HepG2 (cell line): ENCODE measurements at regions not wholly inside any gene's neighbourhood (a gene's known extent, or its start where the extent isn't known, plus 50 kb on each side); places are given as distances from the start of the nearest gene placed in this dataset.

Source experiments
- ATAC-seq: fragments of 200-7000 bp; cut with Tn5 transposase; 3 replicates; pipeline ENCODE4 v1.9.1; 2020; ENCODE audit warnings: mild to moderate bottlenecking, moderate library complexity
- BruUV-seq: library from RNA; stranded (reverse); fragments of 400-500 nt; replicated peaks from 2 replicates; lab custom pipeline; 2021; lab: Mats Ljungman, UMichigan
- CTCF ChIA-PET: fragments of 300-600 bp; formaldehyde crosslinking; extraction: SDS; loops from one replicate; lab custom pipeline; 2021; ENCODE audit warnings: low total read pairs, inconsistent platforms, low intra/inter-chr PET ratio; lab: Yijun Ruan, JAX
- POLR2A ChIA-PET: fragments of 350-600 bp; sonication (Branson Sonifier 250); formaldehyde crosslinking; loops from one replicate; lab custom pipeline; 2020; ENCODE audit warnings: antibody characterized with exemption, inconsistent platforms; lab: Yijun Ruan, JAX
- DNase-seq: peaks from one replicate; pipeline ENCODE4 v3.0.0-alpha.2; 2015; ENCODE audit warnings: low spot score
- FAIRE-seq: peaks from 3 replicates; lab custom pipeline; 2011; peaks lifted over from hg19 to GRCh38; lab: Jason Lieb, UNC
- H2AFZ ChIP-seq: one replicate; pipeline ENCODE4 v1.6.1; 2011; ENCODE audit warnings: low read length, inconsistent platforms
- H3K27ac ChIP-seq: fragments of 300-600 bp; 3 replicates; pipeline ENCODE4 v1.8.0; 2011; ENCODE audit warnings: mixed run types, mild to moderate bottlenecking, mixed read lengths, low read length, inconsistent platforms; ENCODE audit not compliant: insufficient read depth; ENCODE audit errors: extremely low read length
- H3K27me3 ChIP-seq, 2 experiments: fragments of 200-600 bp in 1 of 2; 2 replicates in 1 of 2; 3 replicates in 1 of 2; pipeline versions ENCODE4 v1.6.0 to v1.8.0; 2011; ENCODE audit warnings: low read length in 2 of 2, mild to moderate bottlenecking in 2 of 2, moderate library complexity in 2 of 2, inconsistent platforms in 1 of 2; ENCODE audit not compliant: insufficient read depth in 2 of 2, control insufficient read depth in 1 of 2
- H3K36me3 ChIP-seq, 2 experiments: fragments of 200-600 bp in 1 of 2; replicated peaks in 1 of 2; 2 replicates in 1 of 2; 3 replicates in 1 of 2; pipeline versions ENCODE4 v1.5.1 to v1.8.0; 2011; ENCODE audit warnings: low read length in 2 of 2, inconsistent platforms in 1 of 2; ENCODE audit not compliant: insufficient read depth in 2 of 2, control insufficient read depth in 1 of 2
- H3K4me1 ChIP-seq: 2 replicates; pipeline ENCODE4 v1.5.1; 2012; ENCODE audit warnings: low read length, inconsistent platforms; ENCODE audit not compliant: insufficient read depth
- H3K4me2 ChIP-seq: 2 replicates; pipeline ENCODE4 v1.6.0; 2011; ENCODE audit warnings: low read depth, low read length, inconsistent platforms
- H3K4me3 ChIP-seq, 3 experiments: fragments of 200-600 bp in 1 of 3; sonication (generic), shearing (Covaris generic) in 1 of 3; replicated peaks in 1 of 3; 2 replicates each; pipeline ENCODE4 v1.5.1; 2011 to 2016; ENCODE audit warnings: low read length in 3 of 3, inconsistent platforms in 2 of 3, low read depth in 2 of 3, mild to moderate bottlenecking in 2 of 3, control low read depth in 1 of 3, mixed read lengths in 1 of 3; ENCODE audit not compliant: insufficient read depth in 1 of 3
- H3K79me2 ChIP-seq: one replicate; pipeline ENCODE4 v1.6.1; 2011; ENCODE audit warnings: low read length, inconsistent platforms; ENCODE audit not compliant: insufficient read depth
- H3K9ac ChIP-seq: 2 replicates; pipeline ENCODE4 v1.6.0; 2011; ENCODE audit warnings: mild to moderate bottlenecking, low read depth, low read length, inconsistent platforms; ENCODE audit not compliant: insufficient read depth
- H3K9me3 ChIP-seq: 2 replicates; pipeline ENCODE4 v1.5.1; 2012; ENCODE audit warnings: mild to moderate bottlenecking, low read length
- H4K20me1 ChIP-seq: 2 replicates; pipeline ENCODE4 v1.6.0; 2011; ENCODE audit warnings: inconsistent platforms, mild to moderate bottlenecking, low read length, moderate library complexity; ENCODE audit not compliant: insufficient read depth
- FOXP4 ChIP-seq: sonication (generic); formaldehyde crosslinking; IDR thresholded peaks from 2 replicates; pipeline ENCODE4 v1.4.0; 2020; ENCODE audit warnings: missing genetic modification reagents
- KLF13 ChIP-seq: sonication (generic); formaldehyde crosslinking; IDR thresholded peaks from 2 replicates; pipeline ENCODE4 v1.4.0; 2020; ENCODE audit warnings: mild to moderate bottlenecking, missing genetic modification reagents
- KLF15 ChIP-seq: sonication (generic); formaldehyde crosslinking; IDR thresholded peaks from 2 replicates; pipeline ENCODE4 v1.8.1; 2023; ENCODE audit warnings: borderline replicate concordance, mild to moderate bottlenecking, inconsistent platforms, missing genetic modification reagents, mixed read lengths
- MXD4 ChIP-seq: IDR thresholded peaks from 2 replicates; pipeline ENCODE4 v1.6.1; 2016; ENCODE audit warnings: mild to moderate bottlenecking, missing biosample characterization, missing genetic modification reagents
- ONECUT2 ChIP-seq: sonication (generic); formaldehyde crosslinking; IDR thresholded peaks from 2 replicates; pipeline ENCODE4 v1.4.0; 2020; ENCODE audit warnings: missing genetic modification reagents
- PTBP1 ChIP-seq: fragments of 200-400 bp; formaldehyde crosslinking; IDR thresholded peaks from 2 replicates; pipeline ENCODE4 v1.6.1; 2018; ENCODE audit warnings: low read length, low read depth; ENCODE audit not compliant: poor library complexity, severe bottlenecking
- RELA ChIP-seq: sonication (generic); formaldehyde crosslinking; IDR thresholded peaks from 2 replicates; pipeline ENCODE4 v1.4.0; 2020; ENCODE audit warnings: missing genetic modification reagents
- SP2 ChIP-seq: sonication (generic); formaldehyde crosslinking; IDR thresholded peaks from 2 replicates; pipeline ENCODE4 v1.5.1; 2020; ENCODE audit warnings: mild to moderate bottlenecking, missing genetic modification reagents
- U2AF1 ChIP-seq: fragments of 200-400 bp; formaldehyde crosslinking; optimal IDR thresholded peaks from 2 replicates; pipeline ENCODE3; 2017; ENCODE audit warnings: mild to moderate bottlenecking, low read depth, low read length
- ZBTB20 ChIP-seq: sonication (generic); formaldehyde crosslinking; IDR thresholded peaks from 2 replicates; pipeline ENCODE4 v1.8.1; 2023; ENCODE audit warnings: missing genetic modification reagents, low read depth, mild to moderate bottlenecking, borderline replicate concordance
- ZNF143 ChIP-seq: sonication (generic); formaldehyde crosslinking; IDR thresholded peaks from 2 replicates; pipeline ENCODE4 v1.4.0; 2020; ENCODE audit warnings: missing genetic modification reagents
- ZNF383 ChIP-seq: sonication (generic); formaldehyde crosslinking; IDR thresholded peaks from 2 replicates; pipeline ENCODE4 v1.4.0; 2020; ENCODE audit warnings: missing genetic modification reagents, mild to moderate bottlenecking, borderline replicate concordance
- ZNF709 ChIP-seq: sonication (generic); formaldehyde crosslinking; IDR thresholded peaks from 2 replicates; pipeline ENCODE4 v1.5.0; 2020; ENCODE audit warnings: mild to moderate bottlenecking, missing genetic modification reagents
- WGBS: methylation state at CpG from one replicate; pipeline ENCODE4 v1.1.6; 2017; ENCODE audit warnings: low lambda C conversion rate; 5-methylcytosine and 5-hydroxymethylcytosine counted together
- in situ Hi-C: cut with HindIII; loops from 2 replicates; pipeline ENCODE4 v1.10.0; 2017; ENCODE audit warnings: low pct_unique_long_range_greater_than_20kb; ENCODE audit not compliant: extremely low pct_ligation_motif_present
- intact Hi-C: fragments of 100-400 bp; cut with micrococcal nuclease; formaldehyde crosslinking; loops from one replicate; pipeline ENCODE4 v1.10.0; 2022; ENCODE audit not compliant: unreplicated experiment
- TF ChIP-seq, protein P1 (sequence below): sonication (generic); formaldehyde crosslinking; IDR thresholded peaks from 2 replicates; pipeline ENCODE4 v1.4.0; 2020; ENCODE audit warnings: missing genetic modification reagents
- TF ChIP-seq, protein P2 (sequence below): sonication (generic); formaldehyde crosslinking; IDR thresholded peaks from 2 replicates; pipeline ENCODE4 v1.4.0; 2020; ENCODE audit warnings: missing genetic modification reagents; ENCODE audit errors: not compliant biosample characterization
- TF ChIP-seq, protein P3 (sequence below): IDR thresholded peaks from 2 replicates; pipeline ENCODE4 v1.6.1; 2016; ENCODE audit warnings: missing compliant biosample characterization, missing genetic modification reagents, borderline replicate concordance
- TF ChIP-seq, protein P4 (sequence below): sonication (generic); formaldehyde crosslinking; IDR thresholded peaks from 2 replicates; pipeline ENCODE4 v1.5.0; 2020; ENCODE audit warnings: mild to moderate bottlenecking, low read depth, missing genetic modification reagents, borderline replicate concordance

GRCh38 chr4:151866592-151866918 is 105.7 kb upstream of the GATB start:
- Histone ChIP-seq H3K79me2 (no peaks in the 10 kb centered on the region), H2AFZ (no peak overlapping the region), H3K9me3 (no peaks in the 10 kb centered on the region; the same call in 1 of the 2 replicates), H3K27ac (no peak overlapping the region), H3K4me3 (no peak overlapping the region), H3K27me3 (peaks cover 3 to 13% of the 10 kb centered on the region in 2 experiments; a peak in 2 of 5 replicates), H4K20me1 (no peaks in the 10 kb centered on the region), H3K4me2 (no peak overlapping the region), H3K9ac (no peak overlapping the region), H3K4me1 (no peaks in the 10 kb centered on the region), H3K36me3 (no peaks in the 10 kb centered on the region)
- POLR2A ChIA-PET = no interaction called here
- no peak for ATAC-seq
- intact Hi-C loops (no loop called here), in situ Hi-C loops (no loop called here)
- CTCF ChIA-PET = no interaction called here
- DNase-seq = no peak
- WGBS = 23% methylated on average over 4 of the region's 4 CpGs
- no TSS peak for BruUV-seq
- no peak for TF ChIP-seq KLF15 (CRISPR knock-in tag)
- TF ChIP-seq, protein P1, sequence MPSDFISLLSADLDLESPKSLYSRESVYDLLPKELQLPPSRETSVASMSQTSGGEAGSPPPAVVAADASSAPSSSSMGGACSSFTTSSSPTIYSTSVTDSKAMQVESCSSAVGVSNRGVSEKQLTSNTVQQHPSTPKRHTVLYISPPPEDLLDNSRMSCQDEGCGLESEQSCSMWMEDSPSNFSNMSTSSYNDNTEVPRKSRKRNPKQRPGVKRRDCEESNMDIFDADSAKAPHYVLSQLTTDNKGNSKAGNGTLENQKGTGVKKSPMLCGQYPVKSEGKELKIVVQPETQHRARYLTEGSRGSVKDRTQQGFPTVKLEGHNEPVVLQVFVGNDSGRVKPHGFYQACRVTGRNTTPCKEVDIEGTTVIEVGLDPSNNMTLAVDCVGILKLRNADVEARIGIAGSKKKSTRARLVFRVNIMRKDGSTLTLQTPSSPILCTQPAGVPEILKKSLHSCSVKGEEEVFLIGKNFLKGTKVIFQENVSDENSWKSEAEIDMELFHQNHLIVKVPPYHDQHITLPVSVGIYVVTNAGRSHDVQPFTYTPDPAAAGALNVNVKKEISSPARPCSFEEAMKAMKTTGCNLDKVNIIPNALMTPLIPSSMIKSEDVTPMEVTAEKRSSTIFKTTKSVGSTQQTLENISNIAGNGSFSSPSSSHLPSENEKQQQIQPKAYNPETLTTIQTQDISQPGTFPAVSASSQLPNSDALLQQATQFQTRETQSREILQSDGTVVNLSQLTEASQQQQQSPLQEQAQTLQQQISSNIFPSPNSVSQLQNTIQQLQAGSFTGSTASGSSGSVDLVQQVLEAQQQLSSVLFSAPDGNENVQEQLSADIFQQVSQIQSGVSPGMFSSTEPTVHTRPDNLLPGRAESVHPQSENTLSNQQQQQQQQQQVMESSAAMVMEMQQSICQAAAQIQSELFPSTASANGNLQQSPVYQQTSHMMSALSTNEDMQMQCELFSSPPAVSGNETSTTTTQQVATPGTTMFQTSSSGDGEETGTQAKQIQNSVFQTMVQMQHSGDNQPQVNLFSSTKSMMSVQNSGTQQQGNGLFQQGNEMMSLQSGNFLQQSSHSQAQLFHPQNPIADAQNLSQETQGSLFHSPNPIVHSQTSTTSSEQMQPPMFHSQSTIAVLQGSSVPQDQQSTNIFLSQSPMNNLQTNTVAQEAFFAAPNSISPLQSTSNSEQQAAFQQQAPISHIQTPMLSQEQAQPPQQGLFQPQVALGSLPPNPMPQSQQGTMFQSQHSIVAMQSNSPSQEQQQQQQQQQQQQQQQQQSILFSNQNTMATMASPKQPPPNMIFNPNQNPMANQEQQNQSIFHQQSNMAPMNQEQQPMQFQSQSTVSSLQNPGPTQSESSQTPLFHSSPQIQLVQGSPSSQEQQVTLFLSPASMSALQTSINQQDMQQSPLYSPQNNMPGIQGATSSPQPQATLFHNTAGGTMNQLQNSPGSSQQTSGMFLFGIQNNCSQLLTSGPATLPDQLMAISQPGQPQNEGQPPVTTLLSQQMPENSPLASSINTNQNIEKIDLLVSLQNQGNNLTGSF (CRISPR knock-in tag) = no peak
- TF ChIP-seq, protein P2, sequence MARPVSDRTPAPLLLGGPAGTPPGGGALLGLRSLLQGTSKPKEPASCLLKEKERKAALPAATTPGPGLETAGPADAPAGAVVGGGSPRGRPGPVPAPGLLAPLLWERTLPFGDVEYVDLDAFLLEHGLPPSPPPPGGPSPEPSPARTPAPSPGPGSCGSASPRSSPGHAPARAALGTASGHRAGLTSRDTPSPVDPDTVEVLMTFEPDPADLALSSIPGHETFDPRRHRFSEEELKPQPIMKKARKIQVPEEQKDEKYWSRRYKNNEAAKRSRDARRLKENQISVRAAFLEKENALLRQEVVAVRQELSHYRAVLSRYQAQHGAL (CRISPR knock-in tag) = no peak
- no peak for TF ChIP-seq ZNF383
- no peak for TF ChIP-seq KLF13
- no peak for TF ChIP-seq FOXP4
- TF ChIP-seq SP2 (CRISPR knock-in tag) = no peak
- TF ChIP-seq PTBP1 = no peak
- no peak for TF ChIP-seq ONECUT2
- TF ChIP-seq ZNF709 (CRISPR knock-in tag) = no peak
- TF ChIP-seq, protein P3, sequence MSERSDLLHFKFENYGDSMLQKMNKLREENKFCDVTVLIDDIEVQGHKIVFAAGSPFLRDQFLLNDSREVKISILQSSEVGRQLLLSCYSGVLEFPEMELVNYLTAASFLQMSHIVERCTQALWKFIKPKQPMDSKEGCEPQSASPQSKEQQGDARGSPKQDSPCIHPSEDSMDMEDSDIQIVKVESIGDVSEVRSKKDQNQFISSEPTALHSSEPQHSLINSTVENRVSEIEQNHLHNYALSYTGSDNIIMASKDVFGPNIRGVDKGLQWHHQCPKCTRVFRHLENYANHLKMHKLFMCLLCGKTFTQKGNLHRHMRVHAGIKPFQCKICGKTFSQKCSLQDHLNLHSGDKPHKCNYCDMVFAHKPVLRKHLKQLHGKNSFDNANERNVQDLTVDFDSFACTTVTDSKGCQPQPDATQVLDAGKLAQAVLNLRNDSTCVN (CRISPR knock-in tag) = no peak
- TF ChIP-seq RELA (CRISPR knock-in tag) = no peak
- TF ChIP-seq, protein P4, sequence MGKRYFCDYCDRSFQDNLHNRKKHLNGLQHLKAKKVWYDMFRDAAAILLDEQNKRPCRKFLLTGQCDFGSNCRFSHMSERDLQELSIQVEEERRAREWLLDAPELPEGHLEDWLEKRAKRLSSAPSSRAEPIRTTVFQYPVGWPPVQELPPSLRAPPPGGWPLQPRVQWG (CRISPR knock-in tag) = no peak
- TF ChIP-seq ZBTB20 (CRISPR knock-in tag) = no peak
- no peak for TF ChIP-seq ZNF143
- no peak for TF ChIP-seq U2AF1
- no peak for TF ChIP-seq MXD4 (CRISPR knock-in tag)
- no peak for FAIRE-seq
